Type B pancreatic cell (in vitro differentiated cells): ENCODE measurements at regions not wholly inside any gene's neighbourhood (a gene's known extent, or its start where the extent isn't known, plus 50 kb on each side); places are given as distances from the start of the nearest gene placed in this dataset.

Experiments used
- DNase-seq: peaks from one replicate; pipeline ENCODE4 v3.0.0; 2021; ENCODE audit warnings: mixed read lengths; ENCODE audit not compliant: unreplicated experiment; ENCODE audit errors: extremely low spot score
- H3K27ac Mint-ChIP-seq: 2 replicates; pipeline ENCODE4 v1.8.0; 2021; ENCODE audit warnings: mild to moderate bottlenecking, mixed read lengths
- H3K27me3 Mint-ChIP-seq: 2 replicates; pipeline ENCODE4 v1.8.0; 2021; ENCODE audit warnings: mixed read lengths
- H3K36me3 Mint-ChIP-seq: 2 replicates; pipeline ENCODE4 v1.8.0; 2021; ENCODE audit warnings: mixed read lengths
- H3K4me1 Mint-ChIP-seq: one replicate; pipeline ENCODE4 v1.8.0; 2021; ENCODE audit warnings: mixed read lengths; ENCODE audit not compliant: unreplicated experiment
- H3K4me3 Mint-ChIP-seq: 2 replicates; pipeline ENCODE4 v1.8.0; 2021; ENCODE audit warnings: mild to moderate bottlenecking, mixed read lengths
- H3K9me3 Mint-ChIP-seq: 2 replicates; pipeline ENCODE4 v1.8.0; 2021; ENCODE audit warnings: mixed read lengths
- CTCF ChIP-seq: fragments of 200-600 bp; sonication (generic); conservative IDR thresholded peaks from 2 replicates; pipeline ENCODE4 v1.5.0; 2021; ENCODE audit warnings: antibody characterized with exemption, mild to moderate bottlenecking

- DNase-seq, result peak; percentile 71
- Mint-ChIP-seq H3K27me3 (peaks cover 54% of the 10 kb centered on the region), H3K4me1 (no peaks in the 10 kb centered on the region), H3K27ac (no peak overlapping the region), H3K36me3 (no peaks in the 10 kb centered on the region), H3K4me3 (peak overlapping the region; percentile 67), H3K9me3 (no peaks in the 10 kb centered on the region)
- TF ChIP-seq CTCF, result peak; percentile 64
Observed at GRCh38 chr19:34838753-34839431, 65.9 kb upstream of the ZNF599 start.

DNA sequence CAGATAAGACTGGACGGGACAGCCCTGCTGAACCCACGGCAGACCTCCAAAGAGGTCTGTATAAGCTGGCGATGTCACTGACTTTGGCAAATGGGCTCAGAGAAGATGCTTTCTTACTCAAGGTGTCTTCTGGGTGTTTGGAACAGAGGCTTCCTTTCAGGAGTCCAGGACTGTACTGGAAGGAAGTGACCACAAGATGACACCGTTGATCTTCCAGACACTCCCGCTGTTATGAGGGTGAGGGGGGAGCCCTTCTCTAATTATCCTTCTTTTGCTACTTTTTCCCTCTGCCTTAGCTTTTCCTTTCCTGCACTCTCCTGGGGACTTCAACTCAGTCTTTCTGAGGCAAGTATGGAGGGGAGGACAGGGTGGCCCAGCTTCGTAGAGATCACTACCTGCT is 65.2 kb upstream of the ZNF599 start:
- no peak for DNase-seq
- no peak for TF ChIP-seq CTCF
- Mint-ChIP-seq H3K4me1 (no peaks in the 10 kb centered on the region), H3K36me3 (no peaks in the 10 kb centered on the region), H3K27me3 (peaks cover 51% of the 10 kb centered on the region), H3K27ac (no peak overlapping the region), H3K9me3 (no peaks in the 10 kb centered on the region), H3K4me3 (no peak overlapping the region)

GRCh38 chr19:34837262-34837661 is 64.2 kb upstream of the ZNF599 start:
- H3K4me1 Mint-ChIP-seq, result no peaks in the 10 kb centered on the region
- DNase-seq, result no peak
- H3K4me3 Mint-ChIP-seq, result no peak overlapping the region
- H3K9me3 Mint-ChIP-seq, result no peaks in the 10 kb centered on the region
- H3K27ac Mint-ChIP-seq, result no peak overlapping the region
- TF ChIP-seq CTCF, result no peak
- no peaks in the 10 kb centered on the region for H3K36me3 Mint-ChIP-seq
- peaks cover 42% of the 10 kb centered on the region for H3K27me3 Mint-ChIP-seq

DNA sequence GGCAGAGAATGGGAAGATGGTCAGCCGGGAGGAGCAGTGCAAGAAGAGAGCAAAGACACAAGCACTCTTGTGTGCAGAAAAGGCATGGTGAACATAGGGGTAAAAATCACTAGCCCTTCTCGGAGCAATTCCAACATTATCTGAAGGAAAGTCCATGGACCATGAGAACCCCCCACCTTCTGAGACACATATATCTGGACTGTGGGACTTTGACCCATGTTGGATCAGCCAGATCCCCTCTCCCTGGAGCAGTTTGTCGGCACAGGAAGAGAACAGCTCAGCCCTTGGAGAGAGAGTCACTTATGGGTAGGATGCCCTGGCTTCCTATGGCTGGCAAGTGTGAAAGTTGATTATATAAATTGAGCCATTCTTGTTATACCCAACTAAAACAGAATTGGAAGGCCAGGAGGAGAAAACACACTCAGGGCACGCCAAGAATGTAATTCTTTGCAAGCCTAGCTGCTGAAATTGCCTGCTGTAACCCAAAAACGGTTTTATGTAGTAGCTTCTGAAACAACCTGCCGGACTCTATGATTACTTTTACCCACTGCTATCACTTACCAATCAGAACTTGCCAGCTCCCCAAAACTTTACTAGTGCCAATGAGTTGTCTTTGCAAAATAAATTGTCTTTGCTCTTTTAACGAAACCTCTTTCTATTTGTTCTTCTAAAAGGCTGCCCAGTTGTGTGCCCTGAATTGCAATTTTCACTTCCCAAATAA is 62.8 kb upstream of the ZNF599 start:
- no peak for TF ChIP-seq CTCF
- no peak overlapping the region for H3K4me3 Mint-ChIP-seq
- no peaks in the 10 kb centered on the region for H3K4me1 Mint-ChIP-seq
- no peaks in the 10 kb centered on the region for H3K36me3 Mint-ChIP-seq
- H3K27me3 Mint-ChIP-seq, result peaks cover 42% of the 10 kb centered on the region
- H3K27ac Mint-ChIP-seq, result no peak overlapping the region
- no peaks in the 10 kb centered on the region for H3K9me3 Mint-ChIP-seq
- DNase-seq, result no peak

DNA sequence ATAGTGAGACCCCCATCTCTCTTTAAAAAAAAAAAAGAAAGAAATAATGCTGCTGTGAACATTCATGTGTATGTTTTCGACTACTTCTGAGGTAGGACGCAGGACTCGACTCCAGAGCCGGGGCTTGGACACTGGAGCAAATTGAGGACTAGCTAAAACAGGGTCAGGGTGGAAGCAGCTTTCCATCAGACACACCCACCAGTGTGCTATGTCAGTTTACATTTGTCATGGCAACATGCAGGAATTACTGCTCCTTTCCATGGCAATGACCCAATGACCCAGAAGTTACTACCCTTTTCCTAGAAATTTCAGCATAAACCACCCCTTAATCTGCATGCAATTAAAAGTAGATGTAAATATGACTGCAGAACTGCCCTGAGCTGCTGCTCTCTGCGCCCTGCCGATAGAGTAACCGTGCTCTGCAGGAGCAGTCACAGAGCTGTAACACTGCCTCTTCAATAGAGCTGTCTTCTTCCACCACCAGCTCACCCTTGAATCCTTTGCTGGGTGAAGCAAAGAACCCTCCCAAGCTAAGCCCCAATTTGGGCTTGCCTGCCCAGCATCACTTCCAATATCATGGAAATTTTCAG is 61.6 kb upstream of the ZNF599 start:
- H3K27me3 Mint-ChIP-seq, result peaks cover 37% of the 10 kb centered on the region
- no peak for TF ChIP-seq CTCF
- no peaks in the 10 kb centered on the region for H3K36me3 Mint-ChIP-seq
- no peaks in the 10 kb centered on the region for H3K4me1 Mint-ChIP-seq
- H3K9me3 Mint-ChIP-seq, result no peaks in the 10 kb centered on the region
- no peak overlapping the region for H3K27ac Mint-ChIP-seq
- no peak for DNase-seq
- H3K4me3 Mint-ChIP-seq, result no peak overlapping the region
